MCF 10A (cell line): ENCODE measurements at regions not wholly inside any gene's neighbourhood (a gene's known extent, or its start where the extent isn't known, plus 50 kb on each side); places are given as distances from the start of the nearest gene placed in this dataset.

ENCODE experiments used
- BruUV-seq: library from RNA; stranded (reverse); fragments of 400-500 nt; replicated peaks from 2 replicates; lab custom pipeline; 2021; lab: Mats Ljungman, UMichigan
- CTCF ChIA-PET: fragments of 300-600 bp; sonication (Branson Sonifier 250); formaldehyde crosslinking; extraction: SDS; loops from one replicate; lab custom pipeline; 2021; ENCODE audit warnings: antibody characterized with exemption, inconsistent platforms; lab: Yijun Ruan, JAX
- POLR2A ChIA-PET: fragments of 300-600, 350-650 bp; sonication (Branson Sonifier 250); formaldehyde crosslinking; extraction: SDS; loops from one replicate; lab custom pipeline; 2020; ENCODE audit warnings: antibody characterized with exemption, inconsistent platforms; lab: Yijun Ruan, JAX
- DNase-seq: peaks from one replicate; pipeline ENCODE4 v3.0.0-alpha.2; 2018; ENCODE audit not compliant: unreplicated experiment
- H3K27ac Mint-ChIP-seq: one replicate; pipeline ENCODE4 v1.8.0; 2022; ENCODE audit warnings: mild to moderate bottlenecking, low read depth, mixed read lengths; ENCODE audit not compliant: unreplicated experiment
- H3K27me3 Mint-ChIP-seq: one replicate; pipeline ENCODE4 v1.8.0; 2022; ENCODE audit warnings: mixed read lengths; ENCODE audit not compliant: insufficient read depth, unreplicated experiment
- H3K36me3 Mint-ChIP-seq: one replicate; pipeline ENCODE4 v1.8.0; 2022; ENCODE audit warnings: mild to moderate bottlenecking, moderate library complexity, mixed read lengths; ENCODE audit not compliant: insufficient read depth, unreplicated experiment
- H3K4me1 Mint-ChIP-seq: one replicate; pipeline ENCODE4 v1.8.0; 2022; ENCODE audit warnings: mixed read lengths; ENCODE audit not compliant: insufficient read depth, unreplicated experiment
- H3K4me3 Mint-ChIP-seq: one replicate; pipeline ENCODE4 v1.8.0; 2022; ENCODE audit warnings: mild to moderate bottlenecking, moderate library complexity, mixed read lengths; ENCODE audit not compliant: unreplicated experiment
- H3K9me3 Mint-ChIP-seq: one replicate; pipeline ENCODE4 v1.8.0; 2022; ENCODE audit warnings: mixed read lengths; ENCODE audit not compliant: unreplicated experiment
- CTCF ChIP-seq: fragments of 200-600 bp; IDR thresholded peaks from one replicate; pipeline ENCODE4 v1.8.0; 2022; ENCODE audit warnings: antibody characterized with exemption, mild to moderate bottlenecking; ENCODE audit not compliant: unreplicated experiment
- intact Hi-C: fragments of 100-400 bp; cut with micrococcal nuclease; formaldehyde crosslinking; loops from 2 replicates; pipeline ENCODE4 v1.14.1; 2022

DNA sequence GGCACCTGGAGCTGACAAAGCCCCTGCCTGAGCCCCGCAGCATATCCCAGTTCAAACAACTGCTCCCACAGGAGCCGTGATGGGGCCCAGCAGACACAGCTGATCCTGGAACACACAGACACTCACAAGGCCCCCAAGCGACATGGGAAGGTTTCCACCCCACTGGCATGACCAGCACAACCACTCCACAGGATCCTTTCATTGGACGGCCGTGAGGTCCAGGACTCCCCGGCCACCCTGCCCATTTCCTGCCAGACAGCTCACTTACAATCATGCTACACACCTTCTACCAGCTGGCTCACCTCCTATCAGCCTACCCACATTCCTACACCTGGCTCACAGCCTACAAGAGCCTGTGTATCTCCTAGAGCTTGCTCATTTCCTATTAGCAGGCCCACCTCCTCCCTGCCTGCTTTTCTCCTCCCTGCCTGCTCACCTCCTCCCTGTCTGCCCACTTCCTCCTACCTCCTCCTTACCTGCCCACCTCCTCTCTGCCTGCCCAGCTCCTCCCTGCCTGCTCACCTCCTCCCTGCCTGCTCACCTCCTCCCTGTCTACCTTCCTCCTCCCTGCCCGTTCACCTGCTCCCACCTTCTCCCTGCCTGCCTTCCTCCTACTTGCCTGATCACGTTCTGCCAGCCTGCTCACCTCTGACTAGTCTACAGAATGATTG lies 73.9 kb downstream of the MATN1 start:
- no peaks in the 10 kb centered on the region for H3K9me3 Mint-ChIP-seq
- no peak for TF ChIP-seq CTCF
- ChIA-PET POLR2A (interaction anchor here (0.7 kb wide), 1 partner anchor 18 kb away, joined by 4 read pairs; no protein-coding TSS in a partner anchor), CTCF (interaction anchor here (0.7 kb wide), 1 partner anchor 516 kb away, joined by 4 read pairs; no protein-coding TSS in a partner anchor)
- no peaks in the 10 kb centered on the region for H3K27me3 Mint-ChIP-seq
- peaks cover 5% of the 10 kb centered on the region for H3K36me3 Mint-ChIP-seq
- H3K27ac Mint-ChIP-seq: no peak overlapping the region
- intact Hi-C loops: no loop called here
- peak; percentile 40 for DNase-seq
- no peak overlapping the region for H3K4me3 Mint-ChIP-seq
- H3K4me1 Mint-ChIP-seq: peaks cover 30% of the 10 kb centered on the region
- no TSS peak for BruUV-seq

- TF ChIP-seq CTCF: no peak
- no peak overlapping the region for H3K4me3 Mint-ChIP-seq
- no peak for DNase-seq
- ChIA-PET POLR2A (no interaction called here), CTCF (no interaction called here)
- no peaks in the 10 kb centered on the region for H3K9me3 Mint-ChIP-seq
- intact Hi-C loops: no loop called here
- peaks cover 30% of the 10 kb centered on the region for H3K4me1 Mint-ChIP-seq
- no peaks in the 10 kb centered on the region for H3K36me3 Mint-ChIP-seq
- no TSS peak for BruUV-seq
- no peak overlapping the region for H3K27ac Mint-ChIP-seq
- no peaks in the 10 kb centered on the region for H3K27me3 Mint-ChIP-seq
Measured at GRCh38 chr1:30648408-30649000, 74.9 kb downstream of the MATN1 start.

- ChIA-PET CTCF (no interaction called here), POLR2A (no interaction called here)
- no peak overlapping the region for H3K4me3 Mint-ChIP-seq
- intact Hi-C loops: no loop called here
- no TSS peak for BruUV-seq
- no peak overlapping the region for H3K27ac Mint-ChIP-seq
- H3K9me3 Mint-ChIP-seq: no peaks in the 10 kb centered on the region
- H3K36me3 Mint-ChIP-seq: no peaks in the 10 kb centered on the region
- TF ChIP-seq CTCF: no peak
- no peaks in the 10 kb centered on the region for H3K27me3 Mint-ChIP-seq
- H3K4me1 Mint-ChIP-seq: peaks cover 21% of the 10 kb centered on the region
- DNase-seq: peak; percentile 19
Measured at GRCh38 chr1:30645807-30646206, 77.6 kb downstream of the MATN1 start.

GRCh38 chr1:30642391-30643120 lies 80.8 kb downstream of the MATN1 start:
- POLR2A ChIA-PET: interaction anchor here (0.6 kb wide), 1 partner anchor 425 kb away, joined by 3 read pairs; no protein-coding TSS in a partner anchor
- no TSS peak for BruUV-seq
- no peak overlapping the region for H3K27ac Mint-ChIP-seq
- H3K4me1 Mint-ChIP-seq: peaks cover 6% of the 10 kb centered on the region
- CTCF ChIA-PET: interaction anchor here (0.7 kb wide), 2 partner anchors 531 to 1234 kb away, joined by 3 to 5 read pairs; no protein-coding TSS in a partner anchor
- H3K27me3 Mint-ChIP-seq: no peaks in the 10 kb centered on the region
- H3K36me3 Mint-ChIP-seq: no peaks in the 10 kb centered on the region
- TF ChIP-seq CTCF: no peak
- no peaks in the 10 kb centered on the region for H3K9me3 Mint-ChIP-seq
- H3K4me3 Mint-ChIP-seq: no peak overlapping the region
- intact Hi-C loops: no loop called here
- no peak for DNase-seq
